LNCaP clone FGC (cell line): ENCODE measurements at regions not wholly inside any gene's neighbourhood (a gene's known extent, or its start where the extent isn't known, plus 50 kb on each side); places are given as distances from the start of the nearest gene placed in this dataset.

ENCODE experiments used
- DNase-seq: peaks from one replicate; pipeline ENCODE4 v3.0.0-alpha.2; 2011; ENCODE audit warnings: low read depth
- H3K4me3 ChIP-seq: 2 replicates; pipeline ENCODE4 v1.5.1; 2011; ENCODE audit warnings: mild to moderate bottlenecking, low read depth, low read length, control low read depth
- CTCF ChIP-seq: IDR thresholded peaks from 2 replicates; pipeline ENCODE4 v1.5.1; 2012; ENCODE audit warnings: mild to moderate bottlenecking; ENCODE audit not compliant: control insufficient read depth, insufficient read depth; ENCODE audit errors: extremely low read depth

- no peak for TF ChIP-seq CTCF
- no peak overlapping the region for H3K4me3 ChIP-seq
- no peak for DNase-seq
Measured at GRCh38 chr3:147757866-147758265, 348.7 kb downstream of the ZIC1 start.

GRCh38 chr3:147758771-147759170 lies 349.6 kb downstream of the ZIC1 start:
- DNase-seq: no peak
- no peak overlapping the region for H3K4me3 ChIP-seq
- no peak for TF ChIP-seq CTCF

- H3K4me3 ChIP-seq: no peak overlapping the region
- no peak for TF ChIP-seq CTCF
Measured at GRCh38 chr3:147760085-147760484, 350.9 kb downstream of the ZIC1 start.

GRCh38 chr3:147760941-147761340 lies 351.8 kb downstream of the ZIC1 start:
- no peak for TF ChIP-seq CTCF
- H3K4me3 ChIP-seq: no peak overlapping the region
- DNase-seq: no peak

More at GRCh38 chr3:147760085-147760484, 350.9 kb downstream of the ZIC1 start:
- no peak for DNase-seq

GRCh38 chr3:147773116-147773630 lies 364.0 kb downstream of the ZIC1 start:
- no peak overlapping the region for H3K4me3 ChIP-seq
- no peak for TF ChIP-seq CTCF
- no peak for DNase-seq

- no peak for TF ChIP-seq CTCF
- H3K4me3 ChIP-seq: no peak overlapping the region
- no peak for DNase-seq
Measured at GRCh38 chr3:147775411-147775810, 366.2 kb downstream of the ZIC1 start.

- no peak overlapping the region for H3K4me3 ChIP-seq
- TF ChIP-seq CTCF: no peak
- DNase-seq: no peak
Measured at GRCh38 chr3:147775816-147776530, 366.8 kb downstream of the ZIC1 start.
